ENCODE measurements at regions not wholly inside any gene's neighbourhood (a gene's known extent, or its start where the extent isn't known, plus 50 kb on each side); places are given as distances from the start of the nearest gene placed in this dataset.
A peak's percentile ranks its signal among the peaks of the same experiment; 100 is the strongest.

DNA sequence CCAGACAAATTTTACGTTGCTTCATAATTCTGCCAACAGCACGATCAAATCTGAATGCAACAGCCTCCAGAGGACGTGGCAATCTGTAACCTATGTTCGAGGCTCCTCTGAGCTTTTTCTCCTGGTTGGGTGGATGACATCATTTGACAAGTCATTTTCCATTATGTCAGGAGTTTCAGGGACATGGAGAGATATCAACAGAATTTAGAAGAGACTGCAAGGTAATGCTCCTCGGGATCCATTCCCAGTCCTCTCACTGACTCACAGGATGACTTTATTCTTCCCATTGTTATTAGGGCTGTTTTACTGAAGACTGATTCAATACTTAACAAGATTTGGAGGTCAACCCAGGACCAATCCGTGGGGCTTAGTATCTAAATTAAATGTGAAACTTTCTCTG, 72.5 kb upstream of the RNF152 start:
- H3K36me3 ChIP-seq (ENCODE audit: control insufficient read depth, insufficient read depth, low read length): no peaks in the 10 kb centered on the region
- peak in 1 of 2 donors; percentile 55 for DNase-seq (ENCODE audit: low read depth in 2 of 2)
- H4K20me1 ChIP-seq (ENCODE audit: control insufficient read depth, extremely low read depth, insufficient read depth, low read length): no peaks in the 10 kb centered on the region
- H3K79me2 ChIP-seq (ENCODE audit: control insufficient read depth, insufficient read depth, low read length): no peaks in the 10 kb centered on the region
- H2AFZ ChIP-seq (ENCODE audit: low read length): no peak overlapping the region
- no peak overlapping the region for H3K9ac ChIP-seq (ENCODE audit: insufficient read depth, low read length)
- no peaks in the 10 kb centered on the region for H3K27me3 ChIP-seq (ENCODE audit: control insufficient read depth, insufficient read depth, low read length)
- H3K4me3 ChIP-seq (replicated peaks in 1 of 4; ENCODE audit: control extremely low read depth in 1 of 4, insufficient read depth in 1 of 4, low read depth in 3 of 4, low read length in 4 of 4): no peak overlapping the region
- H3K27ac ChIP-seq (ENCODE audit: insufficient read depth, low read length): no peak overlapping the region
- H3K9me3 ChIP-seq (ENCODE audit: control insufficient read depth, insufficient read depth, low read depth, low read length): no peaks in the 10 kb centered on the region
- no peak overlapping the region for H3K4me2 ChIP-seq (ENCODE audit: extremely low read depth, insufficient read depth, low read length)
- TF ChIP-seq EZH2 (IDR thresholded peaks at IDR 0.05; ENCODE audit: low read length, missing control alignments): no peak
- TF ChIP-seq, protein P1, sequence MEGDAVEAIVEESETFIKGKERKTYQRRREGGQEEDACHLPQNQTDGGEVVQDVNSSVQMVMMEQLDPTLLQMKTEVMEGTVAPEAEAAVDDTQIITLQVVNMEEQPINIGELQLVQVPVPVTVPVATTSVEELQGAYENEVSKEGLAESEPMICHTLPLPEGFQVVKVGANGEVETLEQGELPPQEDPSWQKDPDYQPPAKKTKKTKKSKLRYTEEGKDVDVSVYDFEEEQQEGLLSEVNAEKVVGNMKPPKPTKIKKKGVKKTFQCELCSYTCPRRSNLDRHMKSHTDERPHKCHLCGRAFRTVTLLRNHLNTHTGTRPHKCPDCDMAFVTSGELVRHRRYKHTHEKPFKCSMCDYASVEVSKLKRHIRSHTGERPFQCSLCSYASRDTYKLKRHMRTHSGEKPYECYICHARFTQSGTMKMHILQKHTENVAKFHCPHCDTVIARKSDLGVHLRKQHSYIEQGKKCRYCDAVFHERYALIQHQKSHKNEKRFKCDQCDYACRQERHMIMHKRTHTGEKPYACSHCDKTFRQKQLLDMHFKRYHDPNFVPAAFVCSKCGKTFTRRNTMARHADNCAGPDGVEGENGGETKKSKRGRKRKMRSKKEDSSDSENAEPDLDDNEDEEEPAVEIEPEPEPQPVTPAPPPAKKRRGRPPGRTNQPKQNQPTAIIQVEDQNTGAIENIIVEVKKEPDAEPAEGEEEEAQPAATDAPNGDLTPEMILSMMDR (conservative IDR thresholded peaks at IDR 0.05 in 1 of 2, IDR thresholded peaks at IDR 0.05 in 1 of 2; ENCODE audit: low read depth in 1 of 2, low read length in 2 of 2): no peak
- H3K4me1 ChIP-seq (ENCODE audit: control insufficient read depth, extremely low read depth, insufficient read depth, low read length): no peaks in the 10 kb centered on the region

DNA sequence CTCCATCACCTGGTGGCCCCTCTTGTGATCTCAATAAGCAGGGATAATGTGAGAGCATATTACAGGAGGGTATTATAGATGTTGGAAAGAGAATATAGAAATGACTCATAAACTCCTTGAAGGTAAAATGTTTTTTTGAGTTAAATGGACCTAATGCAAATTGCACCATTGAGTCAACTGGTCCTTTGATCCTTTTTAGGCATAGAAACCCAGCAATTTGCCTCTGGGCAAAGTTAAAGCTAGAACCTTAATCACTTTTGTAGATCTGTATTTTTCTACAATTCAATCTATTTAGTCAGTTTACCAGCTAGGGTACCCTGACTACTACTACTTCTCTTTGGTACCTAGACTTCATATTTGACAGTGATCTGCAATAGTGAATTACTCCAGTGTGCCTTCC, 71.8 kb upstream of the RNF152 start:
- no peak for DNase-seq (ENCODE audit: low read depth in 2 of 2)
- no peak overlapping the region for H3K4me3 ChIP-seq (replicated peaks in 1 of 4; ENCODE audit: control extremely low read depth in 1 of 4, insufficient read depth in 1 of 4, low read depth in 3 of 4, low read length in 4 of 4)
- H4K20me1 ChIP-seq (ENCODE audit: control insufficient read depth, extremely low read depth, insufficient read depth, low read length): no peaks in the 10 kb centered on the region
- TF ChIP-seq, protein P1 (conservative IDR thresholded peaks at IDR 0.05 in 1 of 2, IDR thresholded peaks at IDR 0.05 in 1 of 2; ENCODE audit: low read depth in 1 of 2, low read length in 2 of 2): no peak
- TF ChIP-seq EZH2 (IDR thresholded peaks at IDR 0.05; ENCODE audit: low read length, missing control alignments): no peak
- H3K27ac ChIP-seq (ENCODE audit: insufficient read depth, low read length): no peak overlapping the region
- H3K9me3 ChIP-seq (ENCODE audit: control insufficient read depth, insufficient read depth, low read depth, low read length): no peaks in the 10 kb centered on the region
- H2AFZ ChIP-seq (ENCODE audit: low read length): no peak overlapping the region
- H3K4me1 ChIP-seq (ENCODE audit: control insufficient read depth, extremely low read depth, insufficient read depth, low read length): no peaks in the 10 kb centered on the region
- no peak overlapping the region for H3K4me2 ChIP-seq (ENCODE audit: extremely low read depth, insufficient read depth, low read length)
- no peaks in the 10 kb centered on the region for H3K79me2 ChIP-seq (ENCODE audit: control insufficient read depth, insufficient read depth, low read length)
- H3K27me3 ChIP-seq (ENCODE audit: control insufficient read depth, insufficient read depth, low read length): no peaks in the 10 kb centered on the region
- H3K9ac ChIP-seq (ENCODE audit: insufficient read depth, low read length): no peak overlapping the region
- no peaks in the 10 kb centered on the region for H3K36me3 ChIP-seq (ENCODE audit: control insufficient read depth, insufficient read depth, low read length)

- no peak for DNase-seq (ENCODE audit: low read depth in 2 of 2)
- H3K79me2 ChIP-seq (ENCODE audit: control insufficient read depth, insufficient read depth, low read length): no peaks in the 10 kb centered on the region
- H3K4me1 ChIP-seq (ENCODE audit: control insufficient read depth, extremely low read depth, insufficient read depth, low read length): no peaks in the 10 kb centered on the region
Observed at GRCh38 chr18:61963705-61964104, 70.9 kb upstream of the RNF152 start.

More at GRCh38 chr18:61963705-61964104, 70.9 kb upstream of the RNF152 start:
- Histone ChIP-seq H3K27me3 (ENCODE audit: control insufficient read depth, insufficient read depth, low read length) (no peaks in the 10 kb centered on the region), H3K4me3 (replicated peaks in 1 of 4; ENCODE audit: control extremely low read depth in 1 of 4, insufficient read depth in 1 of 4, low read depth in 3 of 4, low read length in 4 of 4) (no peak overlapping the region), H3K27ac (ENCODE audit: insufficient read depth, low read length) (no peak overlapping the region), H3K4me2 (ENCODE audit: extremely low read depth, insufficient read depth, low read length) (no peak overlapping the region), H4K20me1 (ENCODE audit: control insufficient read depth, extremely low read depth, insufficient read depth, low read length) (no peaks in the 10 kb centered on the region), H3K9me3 (ENCODE audit: control insufficient read depth, insufficient read depth, low read depth, low read length) (no peaks in the 10 kb centered on the region), H2AFZ (ENCODE audit: low read length) (no peak overlapping the region), H3K36me3 (ENCODE audit: control insufficient read depth, insufficient read depth, low read length) (no peaks in the 10 kb centered on the region), H3K9ac (ENCODE audit: insufficient read depth, low read length) (no peak overlapping the region)
- TF ChIP-seq, protein P1 (conservative IDR thresholded peaks at IDR 0.05 in 1 of 2, IDR thresholded peaks at IDR 0.05 in 1 of 2; ENCODE audit: low read depth in 1 of 2, low read length in 2 of 2): no peak
